Germinal center (tissue), 1 donor: ENCODE measurements at regions not wholly inside any gene's neighbourhood (a gene's known extent, or its start where the extent isn't known, plus 50 kb on each side); places are given as distances from the start of the nearest gene placed in this dataset.
"Not testable (repeated sequence)": the region's sequence is repeated elsewhere in the genome, so short reads cannot be mapped to it uniquely, and the experiment has no call there.

Experiments used
- DNase-seq: peaks from one replicate; pipeline ENCODE4 v3.0.0; 2012; ENCODE audit warnings: mixed read lengths, low spot score

- peak; percentile 42 for DNase-seq
Measured at GRCh38 chr12:89856431-89856830, 147.8 kb upstream of the ATP2B1 start.

- no peak for DNase-seq
Measured at GRCh38 chr12:89848732-89849131, 140.1 kb upstream of the ATP2B1 start.

DNA sequence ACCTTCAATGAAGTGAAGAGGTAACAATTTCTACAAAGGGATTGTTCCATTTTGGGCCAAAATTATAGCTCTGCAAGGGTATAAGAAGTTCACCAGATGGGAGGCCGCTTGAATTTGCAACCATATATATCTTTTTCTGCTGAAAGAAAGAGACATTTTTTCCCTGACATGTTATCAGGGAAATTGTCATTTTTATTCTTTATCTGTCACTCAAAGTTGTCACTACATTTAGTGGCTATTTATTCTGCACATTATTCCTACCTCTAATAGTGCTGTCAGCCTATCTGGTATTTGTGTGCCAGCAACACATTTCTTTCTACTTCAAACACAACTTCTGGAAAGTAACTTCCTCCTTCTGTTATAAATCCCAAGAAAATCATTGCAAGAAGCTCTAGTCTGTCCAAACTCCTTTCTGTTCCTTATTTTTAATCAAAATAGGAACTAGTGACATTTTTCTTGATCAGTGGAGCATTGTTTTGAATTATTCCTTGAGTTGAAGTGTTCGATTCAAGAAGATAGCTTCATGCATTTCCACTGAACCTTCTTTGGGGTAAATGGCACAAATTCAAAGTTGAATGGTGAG is 137.9 kb upstream of the ATP2B1 start:
- no peak for DNase-seq

DNA sequence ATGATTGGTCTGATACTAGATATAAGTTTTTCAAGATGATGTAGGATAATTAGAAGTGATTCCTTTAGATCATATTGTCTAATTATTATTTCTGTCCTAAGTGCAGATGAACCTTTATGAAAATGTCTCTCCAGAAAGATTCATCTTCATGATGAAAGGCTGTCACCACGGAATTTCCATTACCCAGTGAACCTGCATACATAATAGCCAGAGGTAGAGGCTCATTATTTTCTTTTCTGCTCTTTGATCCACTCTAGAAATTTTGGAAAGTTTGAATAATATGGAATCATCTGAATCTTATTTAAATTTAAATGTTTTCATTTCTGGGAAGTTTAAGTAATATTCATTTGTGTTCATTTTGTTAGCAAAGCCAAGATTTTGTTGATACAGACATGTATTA is 137.1 kb upstream of the ATP2B1 start:
- no peak for DNase-seq

DNA sequence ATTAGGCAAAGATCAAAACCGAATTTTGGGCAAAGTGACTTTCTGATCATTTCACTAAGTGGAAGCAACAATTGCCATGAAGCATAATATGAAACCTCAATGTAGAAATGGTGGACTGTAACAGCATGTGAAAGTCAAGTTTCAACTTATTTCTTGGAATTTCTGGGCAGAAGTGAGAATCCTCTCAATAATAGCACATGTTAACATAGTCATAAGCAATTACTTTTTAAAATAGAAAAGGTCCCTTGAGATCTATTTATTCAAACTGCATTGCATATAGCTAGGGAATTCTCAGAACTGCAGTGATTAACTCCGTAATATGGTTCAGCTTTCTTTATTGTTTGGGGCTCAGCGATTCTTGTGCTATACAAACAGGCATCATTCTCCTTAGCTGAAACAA is 136.7 kb upstream of the ATP2B1 start:
- DNase-seq, result no peak

- DNase-seq, result no peak
Measured at GRCh38 chr12:89844539-89844938, 135.9 kb upstream of the ATP2B1 start.

DNA sequence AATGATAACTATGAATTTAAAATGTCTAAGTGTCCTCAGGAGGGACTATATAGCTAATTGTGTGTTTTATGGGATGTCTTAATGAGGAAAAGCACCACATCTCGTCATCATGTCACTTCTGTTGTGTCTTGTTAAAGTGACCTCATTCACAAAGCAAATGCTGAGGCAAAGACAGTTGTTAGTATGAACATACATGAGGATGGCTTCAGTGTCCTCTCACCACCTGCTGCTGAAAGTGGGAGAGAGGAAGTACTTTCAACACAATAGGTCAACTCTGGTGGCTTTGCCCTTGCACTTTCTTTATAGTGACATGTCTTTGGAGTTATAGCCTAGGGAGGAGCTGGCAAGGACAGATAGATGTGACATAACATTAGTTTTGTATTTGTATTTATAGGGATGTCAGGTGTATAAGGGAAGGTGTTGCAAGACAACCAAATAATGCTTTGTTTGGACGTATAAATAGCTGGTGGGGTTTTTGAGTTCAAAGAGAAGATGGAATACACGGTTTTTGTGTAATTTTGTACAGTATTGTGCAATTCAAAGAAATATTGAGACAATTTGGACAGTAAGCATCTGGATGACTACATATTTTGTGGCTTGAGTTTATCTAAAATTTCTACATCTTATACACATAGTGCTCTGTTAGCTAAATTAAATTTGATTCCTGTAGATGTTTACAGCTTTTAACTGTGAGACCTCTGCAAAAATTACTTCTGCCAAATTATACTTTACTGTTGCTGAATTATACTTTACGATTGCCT is 131.7 kb upstream of the ATP2B1 start:
- no peak for DNase-seq

DNA sequence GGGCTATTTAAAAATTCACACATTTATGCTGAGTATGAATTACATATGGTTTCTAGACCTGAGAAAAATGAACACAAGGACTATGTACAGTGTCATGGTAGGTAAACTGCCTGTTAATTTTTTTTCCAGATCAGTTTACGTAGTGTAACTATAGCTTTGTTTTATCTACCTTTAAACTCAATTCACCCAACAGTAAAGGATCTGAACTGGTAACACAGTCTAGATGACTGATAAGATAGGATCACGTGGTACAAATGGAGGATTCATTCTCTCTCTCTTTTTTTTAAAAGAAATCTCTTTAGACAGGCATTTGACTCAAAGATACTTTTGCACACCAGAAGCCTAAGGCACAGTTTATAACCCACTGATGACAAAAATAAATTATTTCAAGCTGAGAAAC is 130.8 kb upstream of the ATP2B1 start:
- DNase-seq, result no peak

DNA sequence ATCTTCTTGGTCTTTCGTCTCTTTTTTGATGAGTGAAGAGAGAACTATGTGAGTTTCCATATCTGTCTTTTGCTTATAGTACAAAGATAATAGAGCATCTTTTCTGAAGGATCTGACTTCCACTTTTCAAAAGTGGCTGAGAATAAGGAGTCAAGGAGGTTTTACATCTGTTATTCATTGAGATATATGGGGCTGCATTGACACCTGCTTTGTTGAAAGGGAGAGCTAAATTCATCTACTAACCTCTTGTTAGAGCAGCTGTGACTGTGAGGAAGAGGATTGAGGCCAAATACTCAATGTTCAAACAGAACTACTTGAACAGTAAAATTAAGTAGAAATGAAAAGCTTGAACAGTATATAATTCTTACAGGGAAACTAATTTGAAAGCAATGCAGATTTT is 130.2 kb upstream of the ATP2B1 start:
- no peak for DNase-seq

GRCh38 chr12:89836026-89836425 is 127.4 kb upstream of the ATP2B1 start:
- DNase-seq, result no peak

DNA sequence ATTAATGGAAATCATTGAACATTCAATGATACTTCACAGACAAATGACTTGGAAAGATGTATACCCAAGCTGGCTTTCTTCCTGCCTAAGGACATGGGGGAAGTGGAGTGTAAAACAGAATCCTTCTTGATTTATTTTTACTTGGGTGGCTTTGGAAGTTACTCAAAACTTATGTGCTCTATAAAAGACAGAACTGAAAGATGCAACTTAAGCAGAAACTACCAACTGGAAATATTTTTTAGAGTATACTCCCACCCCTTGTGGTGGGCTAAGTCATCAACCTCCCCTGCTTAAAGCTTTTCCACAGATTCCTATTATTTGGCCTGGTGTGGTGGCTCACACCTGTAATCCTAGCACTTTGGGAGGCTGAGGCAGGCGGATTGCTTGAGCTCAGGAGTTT is 126.0 kb upstream of the ATP2B1 start:
- DNase-seq, result no peak

DNA sequence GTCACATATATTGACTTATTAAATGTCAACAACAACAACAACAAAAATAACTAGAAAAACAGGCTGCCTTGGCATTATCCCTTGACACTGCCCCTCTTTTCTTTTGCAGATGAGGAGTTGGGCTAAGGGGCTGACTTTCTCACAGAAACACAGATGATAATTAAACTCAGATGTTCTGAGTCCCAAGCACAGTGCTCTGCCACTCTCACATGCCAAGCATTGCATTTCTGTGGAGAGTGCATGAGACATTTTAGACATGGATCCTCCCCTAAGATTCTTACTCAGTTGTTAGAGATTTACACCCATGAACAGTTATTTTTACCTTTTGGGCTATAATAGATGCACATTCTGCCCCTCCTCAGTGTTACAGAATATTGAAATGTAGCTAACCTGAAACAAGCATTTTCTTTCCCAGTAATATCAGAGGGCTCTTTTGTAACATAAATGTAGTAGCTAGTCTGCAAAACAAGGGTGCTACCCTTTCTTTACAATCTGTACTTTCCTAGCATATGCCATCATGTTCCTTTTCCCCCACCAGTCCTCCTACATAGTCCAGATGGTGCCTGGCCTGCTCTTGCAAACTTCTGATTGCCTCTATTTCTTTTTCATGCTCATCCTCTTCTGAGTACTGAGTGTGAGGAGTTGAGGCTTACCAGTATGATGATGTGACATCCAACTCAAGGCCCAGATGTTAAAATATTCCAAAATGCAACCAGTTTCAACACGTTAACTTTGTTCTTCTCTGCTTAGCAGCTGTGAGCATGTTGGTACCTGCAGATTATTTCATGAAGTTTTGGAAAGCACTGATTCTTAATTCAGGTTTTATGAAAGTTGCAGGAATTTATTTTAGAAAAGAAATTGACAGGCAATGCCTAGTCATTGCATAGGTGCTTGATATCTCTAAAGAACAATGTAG is 125.0 kb upstream of the ATP2B1 start:
- no peak for DNase-seq

- no peak for DNase-seq
Measured at GRCh38 chr12:89832336-89832735, 123.7 kb upstream of the ATP2B1 start.

DNA sequence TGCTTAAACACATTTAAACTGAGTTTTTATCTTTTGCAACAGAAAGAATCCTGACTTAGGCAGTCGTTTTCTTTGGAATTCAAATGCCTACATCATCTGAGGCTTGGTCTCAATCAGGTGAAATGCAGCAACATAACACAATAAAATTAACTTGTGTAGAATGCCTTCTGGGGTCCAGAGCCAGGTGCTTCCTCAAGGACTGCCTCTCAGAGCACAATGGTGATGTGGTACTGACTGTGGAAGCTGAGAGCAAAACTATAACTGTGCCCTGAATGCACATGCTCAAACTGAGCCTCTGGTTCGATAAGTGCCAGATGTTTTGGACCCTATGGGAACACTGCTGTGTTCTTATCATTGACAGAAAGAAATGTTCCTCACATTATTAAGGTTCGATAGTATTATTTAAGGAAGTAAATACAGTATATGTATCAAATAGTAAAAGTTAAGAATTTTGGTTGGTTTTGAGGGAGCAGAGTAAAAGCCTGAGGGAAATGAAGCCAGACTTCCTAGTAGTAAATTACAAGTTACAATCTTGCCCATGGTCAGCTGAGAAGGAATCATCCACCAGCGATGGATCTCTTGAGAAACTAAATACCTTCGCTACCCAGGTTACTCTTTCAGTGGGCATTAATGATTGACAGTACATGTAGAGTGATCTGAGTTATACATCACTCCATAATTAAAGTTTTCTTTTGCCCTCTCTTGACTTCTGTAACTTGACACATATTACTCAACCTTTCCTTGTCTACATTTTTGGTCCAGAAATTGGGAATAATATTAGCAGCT is 122.9 kb upstream of the ATP2B1 start:
- DNase-seq, result no peak

GRCh38 chr12:89829434-89829975 is 120.9 kb upstream of the ATP2B1 start:
- no peak for DNase-seq

DNA sequence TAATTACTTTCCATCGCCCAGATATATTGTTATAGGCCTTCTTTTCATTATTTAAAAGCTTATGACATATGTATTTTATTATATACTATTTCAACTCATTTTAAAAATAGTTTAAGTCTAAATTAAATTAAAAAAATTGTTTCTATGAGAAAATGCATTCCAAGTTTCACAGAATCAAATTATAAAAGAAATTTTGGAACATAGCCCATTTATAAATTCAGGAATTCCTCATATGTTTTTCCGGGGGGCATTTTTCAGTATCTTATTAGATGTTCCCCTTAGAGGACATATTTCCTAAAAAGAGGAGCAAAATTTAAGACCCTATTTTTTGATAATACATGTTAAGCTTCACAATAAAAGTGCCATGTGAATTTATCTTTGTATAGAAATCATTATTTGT is 119.9 kb upstream of the ATP2B1 start:
- DNase-seq, result no peak

GRCh38 chr12:89827592-89827991 is 119.0 kb upstream of the ATP2B1 start:
- DNase-seq, result no peak

DNA sequence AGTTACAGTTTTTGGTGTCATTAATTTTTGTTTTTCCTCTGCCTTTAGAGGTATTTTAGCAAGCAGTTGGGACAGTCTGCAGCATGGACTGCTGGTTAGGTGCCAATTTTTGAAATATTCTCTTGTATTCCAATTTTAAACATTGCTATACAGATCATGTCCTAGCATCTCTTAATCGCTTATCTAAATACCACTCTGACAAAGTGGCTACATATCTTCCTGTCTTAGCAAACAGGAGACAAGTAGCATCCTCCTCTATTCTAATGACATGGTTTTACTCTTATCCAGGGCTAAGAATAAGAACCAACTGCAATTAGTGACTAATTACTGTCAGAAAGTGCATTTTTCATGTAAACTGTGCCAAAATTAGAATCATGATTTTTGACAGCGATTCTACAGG is 117.8 kb upstream of the ATP2B1 start:
- no peak for DNase-seq

DNA sequence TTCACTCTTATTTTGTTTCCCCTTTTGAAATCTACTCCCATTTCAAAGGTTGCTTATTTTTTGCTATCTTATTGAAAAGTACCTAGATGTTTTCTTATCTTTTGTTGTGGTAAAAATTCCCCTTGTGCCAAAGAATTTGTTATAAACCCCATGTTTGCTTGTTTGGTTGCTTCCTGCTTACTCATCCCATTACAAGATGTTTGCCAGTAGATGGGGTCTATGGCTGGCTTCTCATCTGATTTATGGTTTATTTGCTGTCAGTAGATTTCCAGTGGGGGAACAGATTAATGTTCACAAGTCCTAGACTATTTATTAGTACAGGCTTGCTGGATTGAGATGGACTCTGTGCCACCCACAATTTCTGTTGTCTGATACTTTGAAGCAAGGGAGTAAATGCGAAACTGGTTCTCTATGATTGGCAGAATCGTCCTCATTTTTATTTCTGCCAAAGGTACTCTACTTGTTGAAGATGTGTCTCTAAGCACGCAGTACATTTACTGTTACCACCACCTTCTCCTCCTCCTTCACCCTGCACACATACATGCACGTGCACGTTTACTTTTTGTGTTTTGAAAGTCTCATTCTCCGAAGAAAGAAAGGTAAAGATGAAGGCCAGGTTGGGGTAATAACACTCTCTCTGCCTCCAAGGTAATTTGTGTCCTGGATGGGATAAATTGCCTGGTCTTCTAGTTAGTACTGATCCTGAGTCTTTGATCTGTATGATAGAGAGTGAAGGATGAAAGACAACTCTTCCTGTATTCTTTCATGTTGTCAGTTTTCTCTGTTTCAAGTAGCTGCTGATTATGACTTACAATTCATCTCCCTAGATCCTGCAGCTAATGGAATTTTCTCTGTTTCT is 117.2 kb upstream of the ATP2B1 start:
- DNase-seq, result no peak

- no peak for DNase-seq
Measured at GRCh38 chr12:89824822-89825221, 116.2 kb upstream of the ATP2B1 start.

- not testable (repeated sequence) for DNase-seq
Measured at GRCh38 chr12:89822992-89823391, 114.4 kb upstream of the ATP2B1 start.
